Endothelial cell of umbilical vein (primary cell): ENCODE measurements at regions not wholly inside any gene's neighbourhood (a gene's known extent, or its start where the extent isn't known, plus 50 kb on each side); places are given as distances from the start of the nearest gene placed in this dataset.

ENCODE experiments used
- BruUV-seq: library from RNA; stranded (reverse); fragments of 400-500 nt; replicated peaks from 2 replicates; lab custom pipeline; 2021; lab: Mats Ljungman, UMichigan
- CTCF ChIA-PET: fragments of 300-600, 350-600 bp; sonication (Branson Sonifier 250); formaldehyde crosslinking; loops from one replicate; lab custom pipeline; 2021; ENCODE audit warnings: antibody characterized with exemption, inconsistent platforms; lab: Charles Lee
- POLR2A ChIA-PET: fragments of 300-600, 350-600 bp; sonication (Branson Sonifier 250); formaldehyde crosslinking; loops from one replicate; lab custom pipeline; 2021; ENCODE audit warnings: antibody characterized with exemption, inconsistent platforms; lab: Charles Lee
- DNase-seq: peaks from one replicate; pipeline ENCODE4 v3.0.0-alpha.2; 2011; ENCODE audit warnings: low read depth, low spot score
- FAIRE-seq: peaks from 2 replicates; lab custom pipeline; 2011; peaks lifted over from hg19 to GRCh38; lab: Jason Lieb, UNC
- H2AFZ ChIP-seq: 2 replicates; pipeline ENCODE4 v1.6.0; 2012; ENCODE audit warnings: low read depth, low read length, control low read depth, inconsistent platforms
- H3K27ac ChIP-seq: 2 replicates; pipeline ENCODE4 v1.5.1; 2011; ENCODE audit warnings: low read depth, mild to moderate bottlenecking, control low read depth, low read length, moderate library complexity; ENCODE audit not compliant: insufficient read depth
- H3K27me3 ChIP-seq, 2 experiments: 2 replicates each; pipeline versions ENCODE4 v1.6.0 to v1.6.1; 2011; ENCODE audit warnings: low read length in 2 of 2, mixed read lengths in 1 of 2; ENCODE audit not compliant: control insufficient read depth in 2 of 2, insufficient read depth in 2 of 2
- H3K36me3 ChIP-seq, 2 experiments: 2 replicates in 1 of 2; 3 replicates in 1 of 2; pipeline ENCODE4 v1.5.1; 2011; ENCODE audit warnings: low read length in 2 of 2, mild to moderate bottlenecking in 1 of 2, moderate library complexity in 1 of 2; ENCODE audit not compliant: control insufficient read depth in 2 of 2, insufficient read depth in 2 of 2; ENCODE audit errors: extremely low read depth in 1 of 2
- H3K4me1 ChIP-seq: 3 replicates; pipeline ENCODE4 v1.5.1; 2011; ENCODE audit warnings: mild to moderate bottlenecking, low read length; ENCODE audit not compliant: control insufficient read depth, insufficient read depth; ENCODE audit errors: extremely low read depth
- H3K4me2 ChIP-seq: 2 replicates; pipeline ENCODE4 v1.6.1; 2011; ENCODE audit warnings: low read length, control low read depth, mixed read lengths; ENCODE audit not compliant: insufficient read depth
- H3K4me3 ChIP-seq, 3 experiments: fragments of 200-600 bp in 1 of 3; sonication (generic), shearing (Covaris generic) in 1 of 3; replicated peaks in 1 of 3; 2 replicates each; pipeline ENCODE4 v1.5.1; 2011 to 2016; ENCODE audit warnings: control low read depth in 3 of 3, low read length in 3 of 3, mild to moderate bottlenecking in 2 of 3, inconsistent platforms in 1 of 3, low read depth in 1 of 3, moderate library complexity in 1 of 3; ENCODE audit not compliant: insufficient read depth in 1 of 3
- H3K79me2 ChIP-seq: 2 replicates; pipeline ENCODE4 v1.6.0; 2012; ENCODE audit warnings: low read length, inconsistent platforms; ENCODE audit not compliant: control insufficient read depth, insufficient read depth
- H3K9ac ChIP-seq: replicated peaks from 2 replicates; pipeline ENCODE3; 2011; ENCODE audit warnings: low read length, control low read depth; ENCODE audit not compliant: insufficient read depth; ENCODE audit errors: extremely low read depth
- H3K9me1 ChIP-seq: replicated peaks from 3 replicates; pipeline ENCODE4 v1.6.0; 2011; ENCODE audit warnings: mild to moderate bottlenecking, low read length; ENCODE audit not compliant: control insufficient read depth, insufficient read depth; ENCODE audit errors: extremely low read depth
- H3K9me3 ChIP-seq: replicated peaks from 2 replicates; pipeline ENCODE4 v1.5.1; 2012; ENCODE audit warnings: low read length, inconsistent platforms; ENCODE audit not compliant: control insufficient read depth, insufficient read depth
- H4K20me1 ChIP-seq: replicated peaks from 2 replicates; pipeline ENCODE3; 2011; ENCODE audit warnings: mild to moderate bottlenecking, low read length; ENCODE audit not compliant: control insufficient read depth, insufficient read depth; ENCODE audit errors: extremely low read depth
- CTCF ChIP-seq, 2 donors: IDR thresholded peaks; 1 replicate in 1 of 2; 2 replicates in 1 of 2; pipeline ENCODE4 v1.5.1; 2011; ENCODE audit warnings: low read length in 2 of 2, mild to moderate bottlenecking in 2 of 2, moderate library complexity in 2 of 2, control low read depth in 1 of 2, inconsistent platforms in 1 of 2, low read depth in 1 of 2; ENCODE audit not compliant: insufficient read depth in 1 of 2; ENCODE audit errors: extremely low read depth in 1 of 2
- EZH2 ChIP-seq: IDR thresholded peaks from 2 replicates; pipeline ENCODE4 v1.6.1; 2012; ENCODE audit warnings: borderline replicate concordance, low read depth, mild to moderate bottlenecking, moderate library complexity, low read length, inconsistent platforms; ENCODE audit not compliant: severe bottlenecking
- FOS ChIP-seq: IDR thresholded peaks from 2 replicates; pipeline ENCODE4 v1.6.1; 2011; ENCODE audit warnings: mild to moderate bottlenecking, low read length, moderate library complexity, borderline replicate concordance; ENCODE audit not compliant: insufficient read depth
- GATA2 ChIP-seq: IDR thresholded peaks from 2 replicates; pipeline ENCODE4 v1.7.0; 2011; ENCODE audit warnings: low read depth, mild to moderate bottlenecking, moderate library complexity, mixed read lengths, low read length; ENCODE audit not compliant: insufficient read length, insufficient read depth
- JUN ChIP-seq: IDR thresholded peaks from 2 replicates; pipeline ENCODE4 v1.6.1; 2011; ENCODE audit warnings: borderline replicate concordance, low read depth; ENCODE audit not compliant: insufficient read length, insufficient read depth
- MAX ChIP-seq: IDR thresholded peaks from 2 replicates; pipeline ENCODE4 v1.6.1; 2011; ENCODE audit not compliant: insufficient read depth, insufficient read length
- MYC ChIP-seq: IDR thresholded peaks from one replicate; pipeline ENCODE4 v1.6.1; 2011; ENCODE audit warnings: mild to moderate bottlenecking, low read depth, low read length
- POLR2A ChIP-seq: IDR thresholded peaks from 2 replicates; pipeline ENCODE4 v1.6.1; 2012; ENCODE audit warnings: low read depth, mild to moderate bottlenecking, control low read depth, low read length
- POLR2AphosphoS5 ChIP-seq: IDR thresholded peaks from 2 replicates; pipeline ENCODE4 v1.6.1; 2012; ENCODE audit warnings: low read depth, mild to moderate bottlenecking, control low read depth, low read length, moderate library complexity; ENCODE audit not compliant: insufficient read depth
- dilution Hi-C: fragments of 300-500 bp; cut with MboI; formaldehyde crosslinking; loops from one replicate; pipeline ENCODE4 v1.15.0; 2019; ENCODE audit warnings: low sequenced_read_pairs; ENCODE audit not compliant: extremely low pct_ligation_motif_present
- intact Hi-C: fragments of 100-400 bp; cut with micrococcal nuclease; formaldehyde crosslinking; loops from one replicate; pipeline ENCODE4 v1.10.0; 2022

GRCh38 chr13:99053636-99054233, 75.9 kb upstream of the DOCK9 start:
- FAIRE-seq (no peak), DNase-seq (no peak)
- H3K79me2 ChIP-seq = no peaks in the 10 kb centered on the region
- H3K36me3 ChIP-seq = no peaks in the 10 kb centered on the region
- H3K9ac ChIP-seq = no peak overlapping the region
- BruUV-seq = no TSS peak
- no peaks in the 10 kb centered on the region for H3K27me3 ChIP-seq
- intact Hi-C loops (no loop called here), dilution Hi-C loops (no loop called here)
- no peaks in the 10 kb centered on the region for H3K9me3 ChIP-seq
- no peaks in the 10 kb centered on the region for H4K20me1 ChIP-seq
- POLR2A ChIA-PET = no interaction called here
- H3K4me1 ChIP-seq = peaks cover 7% of the 10 kb centered on the region
- TF ChIP-seq JUN (no peak), POLR2AphosphoS5 (no peak), POLR2A (no peak), MYC (no peak), FOS (no peak), CTCF (IDR thresholded peaks at IDR 0.05; ENCODE audit: extremely low read depth in 1 of 2, insufficient read depth in 1 of 2, low read depth in 1 of 2, low read length in 2 of 2) (no peak), GATA2 (no peak), MAX (no peak), EZH2 (no peak)
- no peak overlapping the region for H3K4me3 ChIP-seq
- CTCF ChIA-PET = no interaction called here
- H2AFZ ChIP-seq = no peak overlapping the region
- H3K9me1 ChIP-seq = no peaks in the 10 kb centered on the region
- no peak overlapping the region for H3K4me2 ChIP-seq
- H3K27ac ChIP-seq = no peak overlapping the region
